ENCODE measurements at regions not wholly inside any gene's neighbourhood (a gene's known extent, or its start where the extent isn't known, plus 50 kb on each side); places are given as distances from the start of the nearest gene placed in this dataset.

GRCh38 chr10:10967581-10968256, 50.0 kb upstream of the CELF2 start:
- Mint-ChIP-seq H3K9me3 (ENCODE audit: unreplicated experiment) (no peaks in the 10 kb centered on the region), H3K27me3 (ENCODE audit: low read depth, unreplicated experiment) (peaks cover 10% of the 10 kb centered on the region), H3K4me1 (ENCODE audit: low read depth, unreplicated experiment) (no peaks in the 10 kb centered on the region), H3K27ac (ENCODE audit: unreplicated experiment) (no peak overlapping the region), H3K4me3 (ENCODE audit: unreplicated experiment) (no peak overlapping the region), H3K36me3 (ENCODE audit: low read depth, unreplicated experiment) (no peaks in the 10 kb centered on the region)
- no peak for TF ChIP-seq EZH2 (IDR thresholded peaks at IDR 0.05; ENCODE audit: insufficient read depth, low read length)
- TF ChIP-seq, protein P1, sequence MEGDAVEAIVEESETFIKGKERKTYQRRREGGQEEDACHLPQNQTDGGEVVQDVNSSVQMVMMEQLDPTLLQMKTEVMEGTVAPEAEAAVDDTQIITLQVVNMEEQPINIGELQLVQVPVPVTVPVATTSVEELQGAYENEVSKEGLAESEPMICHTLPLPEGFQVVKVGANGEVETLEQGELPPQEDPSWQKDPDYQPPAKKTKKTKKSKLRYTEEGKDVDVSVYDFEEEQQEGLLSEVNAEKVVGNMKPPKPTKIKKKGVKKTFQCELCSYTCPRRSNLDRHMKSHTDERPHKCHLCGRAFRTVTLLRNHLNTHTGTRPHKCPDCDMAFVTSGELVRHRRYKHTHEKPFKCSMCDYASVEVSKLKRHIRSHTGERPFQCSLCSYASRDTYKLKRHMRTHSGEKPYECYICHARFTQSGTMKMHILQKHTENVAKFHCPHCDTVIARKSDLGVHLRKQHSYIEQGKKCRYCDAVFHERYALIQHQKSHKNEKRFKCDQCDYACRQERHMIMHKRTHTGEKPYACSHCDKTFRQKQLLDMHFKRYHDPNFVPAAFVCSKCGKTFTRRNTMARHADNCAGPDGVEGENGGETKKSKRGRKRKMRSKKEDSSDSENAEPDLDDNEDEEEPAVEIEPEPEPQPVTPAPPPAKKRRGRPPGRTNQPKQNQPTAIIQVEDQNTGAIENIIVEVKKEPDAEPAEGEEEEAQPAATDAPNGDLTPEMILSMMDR (IDR thresholded peaks at IDR 0.05; ENCODE audit: insufficient read depth, low read depth, low read length): no peak
- Histone ChIP-seq H2AFZ (ENCODE audit: low read depth, low read length) (no peak overlapping the region), H3K27me3 (ENCODE audit: insufficient read depth, low read length) (no peaks in the 10 kb centered on the region), H3K36me3 (ENCODE audit: insufficient read depth, low read length) (no peaks in the 10 kb centered on the region), H3K4me3 (ENCODE audit: insufficient read depth, low read depth, low read length) (no peak overlapping the region), H3K9ac (ENCODE audit: low read length) (no peak overlapping the region), H3K79me2 (ENCODE audit: insufficient read depth, low read length) (no peaks in the 10 kb centered on the region), H3K4me1 (ENCODE audit: insufficient read depth, low read length) (no peaks in the 10 kb centered on the region), H3K27ac (ENCODE audit: low read depth, low read length) (no peak overlapping the region), H3K4me2 (ENCODE audit: low read length) (no peak overlapping the region), H4K20me1 (ENCODE audit: insufficient read depth, low read length) (no peaks in the 10 kb centered on the region), H3K9me3 (ENCODE audit: insufficient read depth, low read depth, low read length) (no peaks in the 10 kb centered on the region)
- FAIRE-seq (no peak), DNase-seq (ENCODE audit: low read depth) (no peak)
